PFSK-1 (cell line): ENCODE measurements at regions not wholly inside any gene's neighbourhood (a gene's known extent, or its start where the extent isn't known, plus 50 kb on each side); places are given as distances from the start of the nearest gene placed in this dataset.

ENCODE experiments used
- POLR2AphosphoS5 ChIP-seq: IDR thresholded peaks from 2 replicates; pipeline ENCODE4 v1.6.1; 2012; ENCODE audit warnings: low read depth, mild to moderate bottlenecking, control low read depth, low read length, moderate library complexity
- TF ChIP-seq, protein P1 (sequence below), 2 experiments: IDR thresholded peaks; 2 replicates each; pipeline versions ENCODE4 v1.6.1 to v1.8.0; 2011 to 2012; ENCODE audit warnings: low read depth in 2 of 2, low read length in 2 of 2, control low read depth in 1 of 2, inconsistent platforms in 1 of 2, mild to moderate bottlenecking in 1 of 2, moderate library complexity in 1 of 2; ENCODE audit not compliant: insufficient read depth in 1 of 2

DNA sequence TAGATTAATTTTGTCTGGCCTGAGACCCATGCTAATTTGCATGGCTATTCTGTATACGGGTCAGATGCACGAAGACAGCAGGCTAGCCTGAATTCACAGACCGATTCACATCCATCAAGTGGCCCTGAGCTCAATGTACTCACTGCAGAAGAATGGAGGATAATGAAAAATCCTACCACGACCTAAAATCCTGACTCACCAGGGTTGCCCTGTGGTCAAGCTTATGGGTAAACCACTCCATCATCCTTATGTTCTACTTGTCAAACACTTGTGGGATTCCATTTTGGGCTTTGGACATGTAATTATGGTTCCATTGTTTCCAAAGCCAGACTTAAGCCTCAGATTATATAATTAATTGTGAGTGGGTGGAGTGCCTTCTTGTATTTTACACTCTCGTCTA, 110.4 kb upstream of the ZNF438 start:
- TF ChIP-seq POLR2AphosphoS5: no peak
- TF ChIP-seq, protein P1, sequence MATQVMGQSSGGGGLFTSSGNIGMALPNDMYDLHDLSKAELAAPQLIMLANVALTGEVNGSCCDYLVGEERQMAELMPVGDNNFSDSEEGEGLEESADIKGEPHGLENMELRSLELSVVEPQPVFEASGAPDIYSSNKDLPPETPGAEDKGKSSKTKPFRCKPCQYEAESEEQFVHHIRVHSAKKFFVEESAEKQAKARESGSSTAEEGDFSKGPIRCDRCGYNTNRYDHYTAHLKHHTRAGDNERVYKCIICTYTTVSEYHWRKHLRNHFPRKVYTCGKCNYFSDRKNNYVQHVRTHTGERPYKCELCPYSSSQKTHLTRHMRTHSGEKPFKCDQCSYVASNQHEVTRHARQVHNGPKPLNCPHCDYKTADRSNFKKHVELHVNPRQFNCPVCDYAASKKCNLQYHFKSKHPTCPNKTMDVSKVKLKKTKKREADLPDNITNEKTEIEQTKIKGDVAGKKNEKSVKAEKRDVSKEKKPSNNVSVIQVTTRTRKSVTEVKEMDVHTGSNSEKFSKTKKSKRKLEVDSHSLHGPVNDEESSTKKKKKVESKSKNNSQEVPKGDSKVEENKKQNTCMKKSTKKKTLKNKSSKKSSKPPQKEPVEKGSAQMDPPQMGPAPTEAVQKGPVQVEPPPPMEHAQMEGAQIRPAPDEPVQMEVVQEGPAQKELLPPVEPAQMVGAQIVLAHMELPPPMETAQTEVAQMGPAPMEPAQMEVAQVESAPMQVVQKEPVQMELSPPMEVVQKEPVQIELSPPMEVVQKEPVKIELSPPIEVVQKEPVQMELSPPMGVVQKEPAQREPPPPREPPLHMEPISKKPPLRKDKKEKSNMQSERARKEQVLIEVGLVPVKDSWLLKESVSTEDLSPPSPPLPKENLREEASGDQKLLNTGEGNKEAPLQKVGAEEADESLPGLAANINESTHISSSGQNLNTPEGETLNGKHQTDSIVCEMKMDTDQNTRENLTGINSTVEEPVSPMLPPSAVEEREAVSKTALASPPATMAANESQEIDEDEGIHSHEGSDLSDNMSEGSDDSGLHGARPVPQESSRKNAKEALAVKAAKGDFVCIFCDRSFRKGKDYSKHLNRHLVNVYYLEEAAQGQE (IDR thresholded peaks at IDR 0.05; ENCODE audit: insufficient read depth in 1 of 2, low read depth in 2 of 2, low read length in 2 of 2): no peak
